ENCODE measurements at regions not wholly inside any gene's neighbourhood (a gene's known extent, or its start where the extent isn't known, plus 50 kb on each side); places are given as distances from the start of the nearest gene placed in this dataset.

- TF ChIP-seq CTCF (IDR thresholded peaks at IDR 0.05) (no peak), POLR2A (IDR thresholded peaks at IDR 0.05) (no peak)
These were observed 88.4 kb upstream of the ESR1 start for GRCh38 chr6:151719070-151719469.

All from thyroid gland (tissue), 4 donors.